IgD-negative memory B cell (primary cell): ENCODE measurements at regions not wholly inside any gene's neighbourhood (a gene's known extent, or its start where the extent isn't known, plus 50 kb on each side); places are given as distances from the start of the nearest gene placed in this dataset.

Source experiments
- H3K27ac Mint-ChIP-seq, 3 donors: one replicate each; pipeline ENCODE4 v1.8.0; 2020 to 2022; ENCODE audit warnings: mild to moderate bottlenecking in 3 of 3, mixed read lengths in 3 of 3, moderate library complexity in 1 of 3
- H3K27me3 Mint-ChIP-seq: one replicate; pipeline ENCODE4 v1.8.0; 2021; ENCODE audit warnings: mixed read lengths
- H3K36me3 Mint-ChIP-seq: one replicate; pipeline ENCODE4 v1.8.0; 2020; ENCODE audit warnings: mild to moderate bottlenecking, mixed read lengths
- H3K4me1 Mint-ChIP-seq, 3 donors: one replicate each; pipeline ENCODE4 v1.8.0; 2020 to 2022; ENCODE audit warnings: mixed read lengths in 3 of 3, mild to moderate bottlenecking in 1 of 3
- H3K4me3 Mint-ChIP-seq, 4 donors: one replicate each; pipeline ENCODE4 v1.8.0; 2020 to 2022; ENCODE audit warnings: mild to moderate bottlenecking in 4 of 4, mixed read lengths in 4 of 4, moderate library complexity in 3 of 4
- H3K9me3 Mint-ChIP-seq, 3 donors: one replicate each; pipeline ENCODE4 v1.8.0; 2020 to 2021; ENCODE audit warnings: mixed read lengths in 3 of 3, mild to moderate bottlenecking in 1 of 3

DNA sequence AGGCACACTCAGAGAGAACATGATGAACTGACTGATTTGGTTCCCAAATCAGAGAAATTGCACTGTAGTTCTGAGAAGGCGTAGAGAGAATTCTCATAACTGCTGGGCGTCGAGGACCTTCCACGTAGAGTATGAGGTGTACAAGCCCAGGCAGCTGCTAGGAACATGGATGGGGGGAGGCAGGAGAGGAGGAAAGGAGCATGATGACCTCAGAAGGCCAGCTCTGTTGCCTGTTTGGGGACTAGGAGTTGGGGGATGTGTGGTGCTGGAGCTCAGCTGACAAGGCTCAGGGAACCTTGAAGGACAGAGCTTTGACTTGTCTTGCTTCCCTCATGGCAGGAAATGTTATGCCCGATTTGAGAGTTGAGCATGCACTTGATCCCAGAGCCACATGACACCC lies 485.4 kb downstream of the IRX1 start:
- Mint-ChIP-seq H3K9me3 (peaks cover 6 to 16% (median 10%) of the 10 kb centered on the region in 3 donors), H3K27me3 (no peaks in the 10 kb centered on the region), H3K4me3 (no peak overlapping the region), H3K36me3 (peaks cover 2% of the 10 kb centered on the region), H3K27ac (no peak overlapping the region), H3K4me1 (no peaks in the 10 kb centered on the region)

DNA sequence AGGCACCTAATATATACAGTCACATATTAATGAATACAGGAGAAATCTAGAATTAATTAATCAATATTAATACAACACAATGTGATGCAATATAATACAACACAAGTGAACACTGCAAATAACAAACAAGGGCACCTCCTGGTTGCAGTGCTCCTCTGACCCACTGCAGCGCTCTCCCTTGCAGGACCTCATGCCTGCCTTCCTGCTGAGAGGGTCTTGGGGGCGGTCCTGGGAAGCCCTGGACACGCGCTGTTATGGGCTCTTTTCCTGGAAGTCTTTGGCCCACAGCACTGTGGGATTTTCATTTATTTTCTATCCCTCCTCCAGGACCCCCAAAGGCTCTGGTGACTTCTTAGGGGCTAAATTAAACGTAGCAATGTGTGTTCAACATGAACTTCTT lies 485.8 kb downstream of the IRX1 start:
- Mint-ChIP-seq H3K36me3 (peaks cover 2% of the 10 kb centered on the region), H3K4me3 (no peak overlapping the region), H3K27ac (no peak overlapping the region), H3K4me1 (no peaks in the 10 kb centered on the region), H3K27me3 (no peaks in the 10 kb centered on the region), H3K9me3 (peaks cover 6 to 13% (median 10%) of the 10 kb centered on the region in 3 donors)

DNA sequence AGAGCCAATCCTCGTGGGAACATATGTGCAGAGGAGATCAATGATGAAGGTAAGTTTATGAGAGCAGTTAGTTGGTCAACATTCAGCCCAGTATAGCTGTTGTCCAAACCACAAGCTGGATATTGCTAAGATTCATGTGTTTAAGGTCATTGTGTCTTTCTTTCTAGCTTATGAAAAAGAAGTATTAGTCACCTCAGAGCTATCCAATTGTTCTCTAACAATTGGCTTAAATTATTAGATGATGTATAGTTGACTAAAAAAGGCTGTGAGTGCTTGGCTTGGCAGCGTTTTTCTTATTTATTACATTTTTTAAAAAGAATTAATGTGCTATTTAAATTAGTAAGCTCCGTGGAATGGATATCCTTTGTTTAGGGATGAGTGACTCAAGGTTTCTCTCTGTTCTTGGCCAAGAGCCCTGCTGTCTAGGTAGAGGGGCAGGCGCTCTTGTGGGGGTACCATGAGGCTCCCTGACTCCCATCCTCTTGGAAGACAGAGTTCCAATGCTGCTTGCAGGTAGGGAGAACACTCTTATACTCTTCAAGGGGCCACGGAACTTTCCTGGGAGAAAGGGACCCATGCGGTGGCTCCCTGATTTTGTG lies 487.4 kb downstream of the IRX1 start:
- Mint-ChIP-seq H3K4me3 (no peak overlapping the region), H3K9me3 (peaks cover 6 to 10% (median 8%) of the 10 kb centered on the region in 3 donors), H3K27ac (no peak overlapping the region), H3K4me1 (no peaks in the 10 kb centered on the region), H3K36me3 (peaks cover 2% of the 10 kb centered on the region), H3K27me3 (no peaks in the 10 kb centered on the region)

DNA sequence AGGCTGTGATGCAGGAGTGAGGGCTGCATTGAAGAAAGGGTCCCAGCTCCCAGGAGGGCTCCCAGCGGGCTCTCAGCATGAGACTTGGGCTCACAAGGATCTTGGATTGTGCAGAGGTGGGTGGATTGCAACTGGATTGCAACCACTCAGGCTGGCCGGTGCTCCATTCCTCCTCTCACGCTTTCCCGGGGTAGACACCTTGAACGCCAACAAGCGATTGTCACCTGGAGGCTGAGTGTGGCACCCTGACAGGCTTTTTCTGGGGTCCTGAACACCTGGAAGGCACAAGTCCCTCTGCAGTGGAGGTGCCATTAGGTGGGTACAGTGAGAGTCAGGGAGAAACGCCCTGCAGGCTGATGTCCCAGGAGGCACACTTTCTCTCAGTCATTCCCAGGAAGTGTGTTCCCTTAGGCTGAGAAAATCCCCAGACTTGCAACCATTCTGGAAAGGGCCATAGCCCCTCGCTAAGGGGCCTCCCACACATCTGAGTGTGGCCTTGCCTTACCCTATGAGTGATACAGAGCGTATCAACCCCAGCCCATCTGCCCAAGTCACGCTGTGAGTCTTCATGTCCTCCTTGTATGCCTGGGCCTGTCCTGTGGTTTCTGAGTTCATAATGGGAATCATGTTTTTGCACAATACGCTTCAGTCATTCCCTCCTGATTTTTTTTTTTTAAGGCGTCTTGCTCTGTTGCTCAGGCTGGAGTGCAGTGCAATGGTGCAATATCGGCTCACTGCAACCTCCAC lies 488.1 kb downstream of the IRX1 start:
- no peaks in the 10 kb centered on the region for H3K4me1 Mint-ChIP-seq
- no peak overlapping the region for H3K4me3 Mint-ChIP-seq
- no peaks in the 10 kb centered on the region for H3K27me3 Mint-ChIP-seq
- peaks cover 2% of the 10 kb centered on the region for H3K36me3 Mint-ChIP-seq
- peaks cover 6 to 10% (median 8%) of the 10 kb centered on the region in 3 donors for H3K9me3 Mint-ChIP-seq
- H3K27ac Mint-ChIP-seq, result no peak overlapping the region

DNA sequence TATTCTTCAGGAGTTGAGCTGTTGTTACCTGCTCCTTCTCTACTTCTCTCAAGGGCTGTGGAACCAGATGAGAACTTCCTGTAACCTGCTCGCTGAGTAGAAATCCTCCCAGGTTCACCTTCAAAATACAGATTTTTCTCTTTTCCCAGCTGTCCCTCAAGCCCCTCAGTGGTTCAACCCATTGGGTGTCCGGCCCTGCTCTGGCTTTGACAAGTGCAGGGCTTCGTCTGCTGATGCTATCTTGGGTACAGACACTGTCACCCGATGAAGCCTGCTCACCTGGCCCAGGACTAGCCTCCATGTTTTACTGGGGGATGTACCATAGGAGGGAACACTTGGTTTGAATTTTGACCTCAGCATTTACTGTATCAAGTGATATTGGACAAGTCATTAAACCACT lies 490.4 kb downstream of the IRX1 start:
- Mint-ChIP-seq H3K4me3 (no peak overlapping the region), H3K9me3 (peaks cover 0 to 3% (median 2%) of the 10 kb centered on the region in 3 donors), H3K27ac (no peak overlapping the region), H3K36me3 (no peaks in the 10 kb centered on the region), H3K4me1 (no peaks in the 10 kb centered on the region), H3K27me3 (no peaks in the 10 kb centered on the region)

DNA sequence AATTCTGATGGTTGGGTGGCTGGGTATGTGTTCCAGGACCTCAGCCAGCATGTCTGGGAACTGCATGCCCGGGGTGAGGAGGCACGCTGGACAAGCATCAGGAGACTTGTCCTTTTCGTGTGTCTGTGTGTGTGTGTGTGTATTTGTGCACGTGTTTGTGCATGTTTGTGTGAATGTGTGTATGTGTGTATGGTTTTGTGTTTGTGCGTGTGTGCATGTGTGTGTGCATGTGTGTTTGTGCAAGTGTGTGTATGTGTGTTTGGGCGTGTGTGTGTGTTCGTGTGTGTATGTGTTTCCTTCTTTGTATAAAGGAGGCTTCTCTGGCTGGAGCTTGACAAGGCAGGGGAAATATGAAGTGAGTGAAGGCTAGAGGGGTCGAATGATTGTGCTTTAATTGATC lies 491.5 kb downstream of the IRX1 start:
- Mint-ChIP-seq H3K36me3 (no peaks in the 10 kb centered on the region), H3K27me3 (no peaks in the 10 kb centered on the region), H3K9me3 (peaks cover 0 to 3% (median 2%) of the 10 kb centered on the region in 3 donors), H3K27ac (no peak overlapping the region), H3K4me1 (no peaks in the 10 kb centered on the region), H3K4me3 (no peak overlapping the region)

DNA sequence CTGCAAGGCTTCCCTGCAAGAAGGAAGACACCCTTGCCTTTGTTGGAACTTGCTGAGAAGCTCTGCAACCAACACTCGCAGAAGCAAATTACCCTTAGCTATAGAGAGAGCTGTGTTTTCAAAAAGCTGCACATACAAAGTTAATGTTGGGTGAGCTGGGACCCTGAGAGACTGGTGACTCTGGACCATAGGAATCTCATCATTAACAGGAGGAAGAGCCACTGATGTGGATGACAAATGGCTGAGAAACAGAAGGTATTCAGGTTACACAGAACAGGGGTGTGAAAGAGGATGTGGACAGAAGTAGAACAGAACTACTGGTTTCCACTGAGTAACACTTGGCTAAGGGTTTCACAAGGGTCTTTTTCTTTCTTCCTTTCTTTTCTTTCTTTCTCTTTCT lies 493.5 kb downstream of the IRX1 start:
- Mint-ChIP-seq H3K27ac (no peak overlapping the region), H3K36me3 (no peaks in the 10 kb centered on the region), H3K4me1 (no peaks in the 10 kb centered on the region), H3K9me3 (peaks cover 2 to 8% (median 3%) of the 10 kb centered on the region in 3 donors), H3K27me3 (no peaks in the 10 kb centered on the region), H3K4me3 (no peak overlapping the region)

DNA sequence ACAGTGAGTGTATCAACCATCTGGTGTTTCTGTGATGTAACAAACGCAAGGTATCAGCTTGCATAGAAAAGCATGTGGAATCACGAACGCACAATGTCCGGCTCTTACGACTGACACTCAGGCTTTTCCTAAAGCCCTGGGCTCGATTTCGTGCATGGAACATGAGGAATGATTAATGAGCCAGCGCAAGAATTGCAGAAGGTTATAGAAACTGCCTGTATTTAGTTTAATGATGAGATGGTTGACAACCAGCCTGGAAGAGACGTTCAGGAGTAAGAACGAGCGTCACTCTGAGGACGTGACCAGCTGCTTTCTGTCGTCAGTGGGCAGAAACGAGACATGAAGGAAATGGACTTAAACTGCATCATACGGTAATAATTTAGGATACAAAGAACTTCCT lies 497.6 kb downstream of the IRX1 start:
- no peaks in the 10 kb centered on the region for H3K27me3 Mint-ChIP-seq
- peaks cover 0 to 13% (median 6%) of the 10 kb centered on the region in 3 donors for H3K9me3 Mint-ChIP-seq
- no peak overlapping the region for H3K4me3 Mint-ChIP-seq
- H3K36me3 Mint-ChIP-seq, result no peaks in the 10 kb centered on the region
- H3K27ac Mint-ChIP-seq, result no peak overlapping the region
- no peaks in the 10 kb centered on the region for H3K4me1 Mint-ChIP-seq

DNA sequence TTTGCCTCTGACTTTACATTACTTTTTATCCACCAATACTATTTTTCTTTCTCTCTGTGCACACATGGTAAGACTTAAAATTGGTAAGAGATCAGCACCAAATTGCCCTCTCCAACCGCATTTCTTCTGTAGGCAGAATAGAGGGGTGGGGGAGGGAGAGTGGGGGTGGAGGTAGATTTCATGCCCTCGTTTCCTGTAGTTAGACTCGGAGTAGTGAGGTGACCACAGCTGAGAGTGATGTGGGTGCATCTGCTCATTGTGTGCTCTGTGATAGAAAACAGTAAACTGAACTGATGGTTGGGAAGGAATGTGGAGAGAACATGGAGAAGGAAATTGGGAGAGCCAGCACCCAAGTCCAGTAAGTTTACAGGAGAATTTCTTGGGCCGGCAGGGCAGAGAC lies 498.3 kb downstream of the IRX1 start:
- Mint-ChIP-seq H3K4me3 (no peak overlapping the region), H3K9me3 (peaks cover 0 to 13% (median 6%) of the 10 kb centered on the region in 3 donors), H3K4me1 (no peaks in the 10 kb centered on the region), H3K27me3 (no peaks in the 10 kb centered on the region), H3K36me3 (no peaks in the 10 kb centered on the region), H3K27ac (no peak overlapping the region)

DNA sequence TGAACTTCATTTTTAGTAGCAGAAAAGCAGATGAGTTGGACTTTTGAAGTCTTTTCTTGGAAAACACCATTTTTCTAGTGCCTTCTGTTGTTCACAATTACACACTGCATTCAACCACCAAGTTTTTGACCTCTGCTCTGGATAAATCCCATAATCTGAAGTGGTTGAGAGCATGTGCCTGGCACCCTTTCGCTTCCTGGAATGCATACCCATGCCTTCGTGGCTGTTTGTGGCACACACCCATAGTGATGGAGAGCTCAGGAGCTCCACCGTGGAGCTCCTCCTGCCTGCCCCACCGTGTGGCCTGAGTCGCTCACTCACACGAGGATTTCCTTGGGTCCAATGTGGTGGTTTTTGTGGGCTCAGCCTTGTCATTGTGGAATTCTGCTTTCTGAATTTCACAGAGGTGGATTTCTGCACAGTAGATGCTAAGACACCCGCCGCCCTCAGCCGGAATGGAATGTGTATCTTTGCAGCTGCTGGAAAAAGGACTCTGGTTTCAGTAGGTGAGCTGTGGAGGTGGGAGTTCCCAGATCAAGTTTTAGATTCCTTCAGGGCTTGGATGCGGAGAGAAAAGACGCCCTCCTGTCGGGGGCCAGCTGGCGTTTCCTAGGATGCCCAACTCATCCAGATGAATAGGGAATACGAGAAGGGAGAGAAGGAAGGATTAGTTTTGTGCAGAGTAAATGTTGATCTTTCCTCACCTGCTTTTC lies 500.4 kb downstream of the IRX1 start:
- Mint-ChIP-seq H3K4me3 (no peak overlapping the region), H3K27me3 (no peaks in the 10 kb centered on the region), H3K36me3 (no peaks in the 10 kb centered on the region), H3K9me3 (peaks cover 0 to 13% (median 8%) of the 10 kb centered on the region in 3 donors), H3K4me1 (no peaks in the 10 kb centered on the region), H3K27ac (no peak overlapping the region)

DNA sequence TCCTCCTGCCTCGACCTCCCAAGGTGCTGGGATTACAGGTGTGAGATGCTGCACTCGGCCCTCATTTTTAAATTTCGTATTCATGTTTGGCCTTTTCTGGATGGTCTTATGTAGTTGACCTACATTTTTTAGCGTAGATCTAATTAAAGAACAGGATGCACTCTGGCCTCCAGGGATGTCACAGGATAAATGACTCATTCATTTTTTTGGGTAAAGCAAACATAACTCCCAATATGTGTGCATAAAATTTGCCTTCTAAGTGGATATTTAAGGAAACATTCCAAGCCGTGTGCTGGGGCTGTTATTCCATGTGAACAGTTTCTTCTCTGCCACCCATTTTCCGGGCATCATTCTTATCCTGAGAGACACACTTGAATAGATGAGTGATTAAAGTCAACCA lies 501.6 kb downstream of the IRX1 start:
- Mint-ChIP-seq H3K27me3 (no peaks in the 10 kb centered on the region), H3K4me3 (no peak overlapping the region)

DNA sequence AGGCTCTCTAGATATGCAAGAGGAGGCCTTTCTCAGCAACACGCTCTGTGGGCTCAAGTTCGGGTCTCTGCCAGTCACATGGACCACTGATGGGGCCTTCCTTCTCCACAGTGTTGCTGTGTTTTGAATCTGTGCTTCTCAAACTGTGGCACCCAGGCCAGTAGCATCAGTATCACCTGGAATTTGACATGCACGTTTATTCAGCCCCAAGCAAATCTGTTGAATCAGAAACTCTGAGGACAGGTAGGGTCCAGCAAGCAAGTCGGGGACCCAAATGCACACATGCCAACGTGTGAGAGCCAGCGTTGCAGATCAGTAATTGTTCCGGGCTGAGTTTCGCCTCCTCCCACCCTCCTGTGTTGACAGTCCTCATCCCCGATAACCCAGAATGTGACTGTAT lies 502.6 kb downstream of the IRX1 start:
- H3K4me3 Mint-ChIP-seq, result no peak overlapping the region

More for the DNA sequence above, 501.6 kb downstream of the IRX1 start:
- H3K9me3 Mint-ChIP-seq, result peaks cover 0 to 13% (median 8%) of the 10 kb centered on the region in 3 donors
- H3K27ac Mint-ChIP-seq, result no peak overlapping the region
- H3K4me1 Mint-ChIP-seq, result no peaks in the 10 kb centered on the region
- no peaks in the 10 kb centered on the region for H3K36me3 Mint-ChIP-seq

DNA sequence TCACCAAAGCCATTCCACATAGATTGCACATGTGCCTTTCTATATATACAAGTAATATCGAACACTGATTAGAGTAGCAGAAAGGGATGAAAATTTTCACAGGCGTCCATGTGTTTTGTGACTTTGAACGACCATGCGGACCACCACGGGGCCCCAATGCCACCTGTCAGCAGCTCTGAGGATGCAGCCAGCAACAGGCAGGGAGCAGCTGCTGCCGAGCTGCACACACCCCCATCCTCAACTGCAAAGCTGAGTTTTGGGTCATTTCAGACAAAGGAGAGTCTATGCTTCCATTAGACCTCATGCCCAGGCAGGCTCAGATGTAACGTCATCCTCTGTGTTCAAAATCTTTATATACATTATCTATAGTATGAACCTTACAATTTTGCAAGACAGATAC lies 503.8 kb downstream of the IRX1 start:
- H3K27ac Mint-ChIP-seq, result no peak overlapping the region
- H3K9me3 Mint-ChIP-seq, result peaks cover 0 to 8% (median 3%) of the 10 kb centered on the region in 3 donors
- H3K4me1 Mint-ChIP-seq, result no peaks in the 10 kb centered on the region
- H3K27me3 Mint-ChIP-seq, result no peaks in the 10 kb centered on the region
- no peaks in the 10 kb centered on the region for H3K36me3 Mint-ChIP-seq
- H3K4me3 Mint-ChIP-seq, result no peak overlapping the region

More for the DNA sequence above, 502.6 kb downstream of the IRX1 start:
- H3K27ac Mint-ChIP-seq, result no peak overlapping the region
- H3K4me1 Mint-ChIP-seq, result no peaks in the 10 kb centered on the region
- H3K27me3 Mint-ChIP-seq, result no peaks in the 10 kb centered on the region
- no peaks in the 10 kb centered on the region for H3K36me3 Mint-ChIP-seq
- H3K9me3 Mint-ChIP-seq, result peaks cover 0 to 12% (median 8%) of the 10 kb centered on the region in 3 donors

DNA sequence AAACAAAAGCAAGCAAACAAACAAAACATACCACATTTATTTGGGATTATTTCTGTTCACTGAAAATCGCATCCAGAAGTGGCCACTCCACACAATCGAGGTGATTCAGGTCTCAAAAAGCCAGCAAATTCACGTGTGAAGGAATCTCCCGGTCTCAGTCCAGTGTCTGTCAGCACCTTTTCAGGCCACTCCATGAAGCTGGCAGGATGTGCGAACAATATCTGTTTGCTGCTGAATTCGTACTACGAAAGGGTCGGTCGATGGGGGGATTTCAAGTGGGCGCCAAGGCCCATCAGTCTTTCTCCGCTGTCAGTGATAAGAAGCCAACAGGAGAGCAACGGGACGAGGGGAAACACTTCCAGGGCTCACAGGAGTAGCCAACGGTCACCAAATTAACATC lies 505.1 kb downstream of the IRX1 start:
- H3K36me3 Mint-ChIP-seq, result no peaks in the 10 kb centered on the region
- H3K9me3 Mint-ChIP-seq, result peaks cover 0 to 8% (median 4%) of the 10 kb centered on the region in 3 donors
- H3K27me3 Mint-ChIP-seq, result no peaks in the 10 kb centered on the region
- no peak overlapping the region for H3K4me3 Mint-ChIP-seq
- no peaks in the 10 kb centered on the region for H3K4me1 Mint-ChIP-seq
- no peak overlapping the region for H3K27ac Mint-ChIP-seq

DNA sequence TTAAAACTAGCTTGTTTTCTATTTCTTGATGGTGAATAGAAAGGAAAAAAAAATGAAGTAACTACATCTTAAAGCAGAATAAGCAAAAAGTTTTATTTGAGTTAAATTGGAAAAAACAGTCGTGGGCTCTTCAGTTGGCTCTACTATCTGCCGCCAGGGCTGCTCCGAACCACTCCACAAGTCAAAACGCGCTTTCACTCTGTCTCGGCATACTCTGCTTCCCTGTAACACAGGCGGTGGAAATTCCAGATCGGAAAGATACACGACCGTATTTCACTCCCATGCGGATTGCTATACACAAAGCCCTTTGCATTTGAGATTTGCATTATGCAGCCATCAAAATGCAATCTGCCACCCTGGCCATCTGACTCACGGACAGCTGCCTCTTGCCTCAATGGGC lies 505.6 kb downstream of the IRX1 start:
- H3K4me1 Mint-ChIP-seq, result no peaks in the 10 kb centered on the region
- no peak overlapping the region for H3K4me3 Mint-ChIP-seq
- H3K36me3 Mint-ChIP-seq, result no peaks in the 10 kb centered on the region
- no peak overlapping the region for H3K27ac Mint-ChIP-seq
- peaks cover 0 to 8% (median 5%) of the 10 kb centered on the region in 3 donors for H3K9me3 Mint-ChIP-seq
- H3K27me3 Mint-ChIP-seq, result no peaks in the 10 kb centered on the region
